Muscle of leg (tissue), 3 donors: ENCODE measurements at regions not wholly inside any gene's neighbourhood (a gene's known extent, or its start where the extent isn't known, plus 50 kb on each side); places are given as distances from the start of the nearest gene placed in this dataset.
"Not testable (repeated sequence)": the region's sequence is repeated elsewhere in the genome, so short reads cannot be mapped to it uniquely, and the experiment has no call there.

Experiments
- DNase-seq: peaks from one replicate; pipeline ENCODE4 v3.0.0; 2013
- H3K27ac ChIP-seq: one replicate; pipeline ENCODE4 v1.5.1; 2013; ENCODE audit warnings: mild to moderate bottlenecking, low read length, control low read depth
- H3K27me3 ChIP-seq: one replicate; pipeline ENCODE4 v1.6.1; 2013; ENCODE audit warnings: low read length; ENCODE audit not compliant: control insufficient read depth, insufficient read depth
- H3K36me3 ChIP-seq: one replicate; pipeline ENCODE4 v1.6.1; 2013; ENCODE audit warnings: low read length; ENCODE audit not compliant: control insufficient read depth, insufficient read depth
- H3K4me1 ChIP-seq: one replicate; pipeline ENCODE4 v1.6.1; 2013; ENCODE audit warnings: low read length; ENCODE audit not compliant: control insufficient read depth, insufficient read depth
- H3K4me3 ChIP-seq: one replicate; pipeline ENCODE4 v1.5.1; 2013; ENCODE audit warnings: low read length, control low read depth
- H3K9me3 ChIP-seq: replicated peaks from 2 replicates; pipeline ENCODE4 v1.6.1; 2013; ENCODE audit warnings: low read depth, low read length; ENCODE audit not compliant: control insufficient read depth
- WGBS: methylation state at CpG from one replicate; pipeline ENCODE4 v1.1.5; 2013; ENCODE audit warnings: missing lambda C conversion rate; ENCODE audit not compliant: insufficient coverage; 5-methylcytosine and 5-hydroxymethylcytosine counted together

DNA sequence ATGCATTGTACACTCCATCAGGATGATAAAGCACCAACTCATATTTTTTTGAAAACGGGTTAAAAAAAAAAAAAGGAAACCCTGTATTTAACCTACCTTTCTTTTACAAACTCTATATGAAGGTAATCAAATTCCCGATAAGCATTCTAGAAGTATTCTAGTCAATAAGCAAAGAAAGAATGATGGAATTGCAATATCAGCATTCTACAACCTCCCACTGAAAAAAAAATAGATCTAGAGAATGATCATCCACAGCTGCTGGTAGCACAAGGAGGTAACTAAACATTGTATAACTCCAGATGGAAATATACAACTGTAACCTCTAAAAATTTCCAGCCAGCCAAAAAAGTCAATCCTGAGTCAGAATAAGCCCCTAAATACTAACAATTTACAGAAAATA, 95.3 kb upstream of the DCC start:
- WGBS, result no CpG with 5 or more reads among the region's 2 CpGs
- H3K36me3 ChIP-seq, result no peaks in the 10 kb centered on the region
- H3K27me3 ChIP-seq, result no peaks in the 10 kb centered on the region
- no peaks in the 10 kb centered on the region for H3K4me1 ChIP-seq
- no peak for DNase-seq
- no peak overlapping the region for H3K4me3 ChIP-seq
- H3K27ac ChIP-seq, result no peak overlapping the region
- H3K9me3 ChIP-seq, result peaks cover 2% of the 10 kb centered on the region

DNA sequence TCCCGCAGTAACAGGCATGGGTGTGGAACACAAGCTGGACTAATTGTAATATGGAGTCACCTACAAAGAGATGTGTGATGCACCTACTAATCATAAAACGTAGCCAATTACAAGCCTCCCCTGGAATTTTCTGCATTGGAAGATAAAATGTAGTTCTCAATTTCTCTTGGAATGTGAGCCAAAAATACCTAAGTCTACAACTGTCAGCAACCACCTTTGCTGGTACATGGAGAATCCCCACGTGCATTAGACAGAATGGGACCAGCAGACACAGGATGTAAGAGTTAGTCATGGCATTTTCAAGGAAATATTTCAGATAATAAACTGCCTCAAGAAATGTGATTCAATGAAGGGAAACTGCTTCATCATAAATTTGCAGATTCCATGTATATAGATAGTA, 85.6 kb upstream of the DCC start:
- Histone ChIP-seq H3K27ac (no peak overlapping the region), H3K4me3 (no peak overlapping the region), H3K36me3 (no peaks in the 10 kb centered on the region), H3K27me3 (no peaks in the 10 kb centered on the region), H3K4me1 (no peaks in the 10 kb centered on the region), H3K9me3 (no peaks in the 10 kb centered on the region)
- no peak for DNase-seq
- no CpG with 5 or more reads among the region's 3 CpGs for WGBS

DNA sequence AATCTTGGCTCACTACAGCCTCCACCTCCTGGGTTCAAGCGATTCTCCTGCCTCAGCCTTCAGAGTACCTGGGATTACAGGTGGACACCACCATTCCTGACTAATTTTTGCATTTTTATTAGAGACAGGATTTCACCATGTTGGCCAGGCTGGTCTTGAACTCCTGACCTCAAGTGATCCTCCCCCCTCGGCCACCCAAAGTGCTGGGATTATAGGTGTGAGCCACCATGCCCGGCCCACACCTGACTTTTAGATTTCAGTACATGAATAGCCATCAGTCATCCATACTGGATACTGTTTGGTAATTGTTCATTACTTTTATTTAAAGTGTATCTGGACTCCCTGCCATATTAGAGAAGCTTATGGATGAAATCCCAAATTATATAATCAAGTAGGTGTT, 82.6 kb upstream of the DCC start:
- H3K4me3 ChIP-seq, H3K27ac ChIP-seq, H3K36me3 ChIP-seq, H3K9me3 ChIP-seq, DNase-seq, H3K27me3 ChIP-seq, H3K4me1 ChIP-seq: not testable (repeated sequence)
- 60% methylated on average over 1 of the region's 3 CpGs for WGBS

DNA sequence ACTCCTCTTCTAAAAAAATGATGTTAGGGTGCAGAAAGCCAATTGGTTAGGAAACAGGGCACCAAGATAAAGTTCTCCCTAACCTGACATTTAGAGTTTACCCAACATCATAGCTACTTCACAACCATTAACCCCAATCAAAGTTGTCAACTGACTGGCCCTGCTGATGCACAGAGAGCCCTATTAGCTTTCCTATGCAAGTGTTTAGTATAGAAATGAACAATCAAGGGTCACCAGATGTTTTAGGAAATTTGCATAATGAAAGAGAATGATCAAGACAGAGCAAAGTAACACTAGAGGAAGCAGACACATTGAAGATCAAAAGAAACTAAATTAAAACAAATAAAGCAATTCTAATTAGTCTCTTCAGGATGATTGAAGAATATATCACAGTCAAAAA, 64.2 kb upstream of the DCC start:
- Histone ChIP-seq H3K27ac (no peak overlapping the region), H3K36me3 (no peaks in the 10 kb centered on the region), H3K4me1 (no peaks in the 10 kb centered on the region), H3K9me3 (no peaks in the 10 kb centered on the region), H3K27me3 (no peaks in the 10 kb centered on the region), H3K4me3 (no peak overlapping the region)
- no peak for DNase-seq

DNA sequence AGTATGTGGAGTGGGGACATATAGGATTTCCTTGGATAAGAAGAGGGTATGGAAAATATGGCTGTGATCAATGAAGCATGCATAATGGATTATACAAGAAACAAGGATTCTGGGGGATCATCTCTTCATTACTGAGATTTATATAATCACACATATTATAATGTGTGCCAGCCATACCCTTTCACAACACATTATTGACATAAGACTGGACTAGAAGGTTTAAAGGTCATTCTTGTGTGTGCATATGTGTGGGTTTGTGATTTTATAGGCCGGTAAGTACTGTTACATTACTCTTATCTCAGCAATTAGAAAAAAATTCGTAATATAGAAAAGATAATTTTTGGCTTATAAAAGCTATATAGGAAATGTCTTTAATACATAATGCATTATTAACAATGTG, 62.2 kb upstream of the DCC start:
- no peaks in the 10 kb centered on the region for H3K4me1 ChIP-seq
- DNase-seq, result no peak
- no peak overlapping the region for H3K27ac ChIP-seq
- no peaks in the 10 kb centered on the region for H3K9me3 ChIP-seq
- no CpG with 5 or more reads among the region's 2 CpGs for WGBS
- no peaks in the 10 kb centered on the region for H3K27me3 ChIP-seq
- no peaks in the 10 kb centered on the region for H3K36me3 ChIP-seq
- no peak overlapping the region for H3K4me3 ChIP-seq

DNA sequence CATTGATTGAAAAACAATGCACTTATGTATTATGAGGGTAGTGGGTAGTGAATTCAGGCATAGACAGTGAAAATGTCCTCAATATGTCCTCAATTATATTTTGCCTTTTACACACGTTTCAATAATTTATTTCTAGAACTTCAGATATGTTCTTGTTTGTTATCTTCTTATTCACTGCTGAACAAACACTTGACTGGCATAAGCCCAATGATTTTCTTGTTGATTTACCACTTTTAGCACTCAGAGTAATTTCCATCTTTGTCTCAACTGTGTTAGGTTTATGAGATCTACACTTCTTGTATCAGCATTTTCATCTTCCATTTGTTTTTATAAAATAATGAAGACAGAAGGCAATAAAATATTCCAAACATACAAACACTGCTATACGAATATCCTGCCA, 61.8 kb upstream of the DCC start:
- Histone ChIP-seq H3K27me3 (no peaks in the 10 kb centered on the region), H3K9me3 (no peaks in the 10 kb centered on the region), H3K4me1 (no peaks in the 10 kb centered on the region), H3K36me3 (no peaks in the 10 kb centered on the region), H3K27ac (no peak overlapping the region), H3K4me3 (no peak overlapping the region)
- DNase-seq, result no peak
- no CpG with 5 or more reads among the region's 2 CpGs for WGBS

DNA sequence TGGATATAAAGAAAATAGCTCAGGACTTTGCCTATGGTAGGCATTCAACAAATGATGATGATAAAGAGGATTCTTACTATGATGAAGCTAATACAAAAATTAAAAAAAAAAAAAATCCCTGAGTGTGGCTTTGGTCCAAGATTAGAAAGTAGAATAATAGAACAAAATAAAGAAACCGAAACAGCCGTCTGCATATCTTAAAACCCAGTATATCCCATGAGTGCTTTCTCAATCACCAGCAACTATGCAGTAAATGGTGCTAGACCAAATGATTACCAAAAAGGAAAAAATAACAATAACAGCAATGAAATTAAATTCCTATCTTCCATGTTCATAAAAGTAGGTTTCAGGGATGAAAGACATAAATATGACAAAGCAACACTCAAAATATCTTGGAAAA, 59.3 kb upstream of the DCC start:
- Histone ChIP-seq H3K27me3 (no peaks in the 10 kb centered on the region), H3K9me3 (no peaks in the 10 kb centered on the region), H3K36me3 (no peaks in the 10 kb centered on the region), H3K4me3 (no peak overlapping the region), H3K27ac (no peak overlapping the region), H3K4me1 (no peaks in the 10 kb centered on the region)
- WGBS, result no CpG with 5 or more reads among the region's 2 CpGs
- DNase-seq, result no peak

DNA sequence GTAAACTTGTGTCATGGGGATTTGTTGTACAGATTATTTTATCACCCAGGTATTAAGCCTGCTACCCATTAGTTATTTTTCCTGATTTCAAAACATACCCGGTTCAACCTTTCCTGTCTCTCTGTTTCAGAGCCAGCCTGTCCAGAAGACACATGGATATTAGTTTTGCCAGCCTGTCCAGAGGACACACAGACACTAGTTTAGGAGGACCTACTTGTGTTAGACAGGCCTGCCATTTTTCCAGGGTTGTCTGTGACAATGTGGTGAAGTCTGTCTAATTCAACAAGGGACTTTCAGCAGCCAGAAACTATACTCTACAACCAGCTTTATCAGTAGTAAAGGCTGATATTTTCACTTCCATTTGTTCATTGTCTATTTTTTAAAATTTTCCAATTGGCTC, 56.1 kb upstream of the DCC start:
- Histone ChIP-seq H3K36me3 (no peaks in the 10 kb centered on the region), H3K27me3 (no peaks in the 10 kb centered on the region), H3K4me1 (no peaks in the 10 kb centered on the region), H3K27ac (no peak overlapping the region), H3K9me3 (no peaks in the 10 kb centered on the region), H3K4me3 (no peak overlapping the region)
- no peak for DNase-seq
- 80% methylated on average over 1 of the region's 1 CpG for WGBS

DNA sequence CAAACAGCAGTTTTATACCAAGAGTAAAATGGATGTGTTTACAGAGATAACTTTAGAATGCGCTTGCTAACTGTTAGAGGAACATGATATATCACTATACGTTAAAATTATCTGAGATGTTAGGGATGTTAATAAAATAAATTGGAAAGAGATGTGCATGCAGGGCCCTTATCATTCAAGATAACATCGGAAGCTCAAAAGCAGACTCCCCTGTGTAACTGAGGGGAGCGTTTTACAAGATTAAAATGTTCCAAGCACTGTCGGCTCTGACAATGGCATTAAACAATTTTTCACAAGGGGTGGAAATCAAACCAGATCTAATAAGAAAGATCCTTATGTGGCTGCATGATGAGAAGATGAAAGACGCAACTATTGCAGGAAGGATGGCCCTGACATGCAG, 53.3 kb upstream of the DCC start:
- 77% methylated on average over 2 of the region's 6 CpGs for WGBS
- Histone ChIP-seq H3K27ac (no peak overlapping the region), H3K4me3 (no peak overlapping the region), H3K4me1 (no peaks in the 10 kb centered on the region), H3K27me3 (no peaks in the 10 kb centered on the region), H3K36me3 (no peaks in the 10 kb centered on the region), H3K9me3 (no peaks in the 10 kb centered on the region)
- DNase-seq, result no peak

DNA sequence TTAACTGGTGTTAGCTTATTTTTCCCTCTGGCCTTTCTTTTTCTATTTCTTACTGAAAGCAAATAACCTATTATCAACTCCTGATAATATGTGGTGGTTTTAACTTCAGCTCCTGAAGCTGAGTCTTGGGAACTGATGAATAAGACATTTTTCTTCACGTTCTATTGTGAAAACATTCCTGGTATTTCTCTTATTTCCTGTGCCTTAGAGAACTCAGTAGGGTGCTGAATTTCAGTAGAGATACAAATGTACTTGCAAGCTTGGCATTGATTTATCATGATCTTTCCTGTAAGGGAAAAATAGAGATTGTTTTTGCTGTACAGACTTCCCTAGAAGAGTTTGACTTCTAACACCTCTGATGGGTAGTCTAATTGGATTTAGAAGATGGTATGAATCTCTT, 52.8 kb upstream of the DCC start:
- H3K9me3 ChIP-seq, result no peaks in the 10 kb centered on the region
- no peaks in the 10 kb centered on the region for H3K4me1 ChIP-seq
- H3K4me3 ChIP-seq, result no peak overlapping the region
- WGBS, result no CpG with 5 or more reads among the region's 1 CpG
- no peaks in the 10 kb centered on the region for H3K27me3 ChIP-seq
- H3K36me3 ChIP-seq, result no peaks in the 10 kb centered on the region
- no peak for DNase-seq
- H3K27ac ChIP-seq, result no peak overlapping the region

DNA sequence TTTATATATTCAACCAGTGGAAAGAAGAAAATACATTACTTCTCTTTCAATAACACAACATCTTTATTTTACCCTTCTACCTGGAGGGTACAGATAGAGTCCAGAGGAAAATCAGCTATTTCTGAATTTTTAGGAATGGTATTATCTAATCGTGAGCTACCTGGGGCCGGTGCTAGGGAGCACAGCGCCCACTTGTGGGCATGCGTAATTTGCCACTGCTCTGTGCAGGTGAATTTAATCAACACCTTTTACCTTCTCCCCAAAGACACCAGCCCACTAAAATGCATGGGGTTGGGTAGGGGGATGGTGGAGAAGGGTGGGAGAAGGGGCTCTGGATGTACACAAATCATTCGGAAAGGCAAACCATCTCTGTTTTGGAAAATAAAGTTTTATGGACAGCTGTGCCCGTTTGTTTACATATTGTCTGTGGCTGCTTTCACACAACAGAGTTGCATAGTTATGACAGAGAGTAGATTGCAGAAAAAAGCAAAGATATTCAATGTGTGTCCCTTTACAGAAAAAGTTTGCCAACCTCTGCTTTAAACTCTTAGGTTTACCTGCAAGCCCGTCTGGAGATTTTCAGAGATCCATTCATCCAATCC, 51.5 kb upstream of the DCC start:
- no peak overlapping the region for H3K4me3 ChIP-seq
- H3K36me3 ChIP-seq, result no peaks in the 10 kb centered on the region
- H3K4me1 ChIP-seq, result no peaks in the 10 kb centered on the region
- no peak overlapping the region for H3K27ac ChIP-seq
- DNase-seq, result no peak
- WGBS, result no CpG with 5 or more reads among the region's 7 CpGs
- H3K27me3 ChIP-seq, result no peaks in the 10 kb centered on the region
- H3K9me3 ChIP-seq, result no peaks in the 10 kb centered on the region
